ENCODE measurements at regions not wholly inside any gene's neighbourhood (a gene's known extent, or its start where the extent isn't known, plus 50 kb on each side); places are given as distances from the start of the nearest gene placed in this dataset.

- no peaks in the 10 kb centered on the region for H3K79me2 ChIP-seq (ENCODE audit: control insufficient read depth, low read length)
- H3K4me3 ChIP-seq (ENCODE audit: low read length), result no peak overlapping the region
- no peak for TF ChIP-seq CTCF (IDR thresholded peaks at IDR 0.05; ENCODE audit: low read depth, low read length, poor library complexity, severe bottlenecking)
- no peak for TF ChIP-seq EZH2phosphoT487 (IDR thresholded peaks at IDR 0.05; ENCODE audit: borderline replicate concordance, low read length)
- H3K4me2 ChIP-seq (ENCODE audit: low read length), result no peak overlapping the region
- peaks cover 3% of the 10 kb centered on the region; the same call in 1 of the 2 replicates for H3K9me3 ChIP-seq (ENCODE audit: control insufficient read depth, insufficient read depth, low read length)
- no peak overlapping the region for H3K27ac ChIP-seq (ENCODE audit: low read depth, low read length)
- H3K36me3 ChIP-seq (ENCODE audit: control insufficient read depth, low read length), result no peaks in the 10 kb centered on the region
- no peaks in the 10 kb centered on the region for H3K9me2 ChIP-seq (replicated peaks; ENCODE audit: control insufficient read depth, low read length)
- H3K4me1 ChIP-seq (ENCODE audit: control insufficient read depth, low read length), result no peaks in the 10 kb centered on the region
- H3K27me3 ChIP-seq (ENCODE audit: control insufficient read depth, low read length), result no peaks in the 10 kb centered on the region
- H4K20me1 ChIP-seq (ENCODE audit: control insufficient read depth, insufficient read depth, low read depth, low read length), result no peaks in the 10 kb centered on the region
- no peaks in the 10 kb centered on the region for H3F3A ChIP-seq (ENCODE audit: control insufficient read depth, insufficient read depth)
Measured at GRCh38 chr5:28862137-28862859, 1823.9 kb upstream of the CDH9 start.

DNA sequence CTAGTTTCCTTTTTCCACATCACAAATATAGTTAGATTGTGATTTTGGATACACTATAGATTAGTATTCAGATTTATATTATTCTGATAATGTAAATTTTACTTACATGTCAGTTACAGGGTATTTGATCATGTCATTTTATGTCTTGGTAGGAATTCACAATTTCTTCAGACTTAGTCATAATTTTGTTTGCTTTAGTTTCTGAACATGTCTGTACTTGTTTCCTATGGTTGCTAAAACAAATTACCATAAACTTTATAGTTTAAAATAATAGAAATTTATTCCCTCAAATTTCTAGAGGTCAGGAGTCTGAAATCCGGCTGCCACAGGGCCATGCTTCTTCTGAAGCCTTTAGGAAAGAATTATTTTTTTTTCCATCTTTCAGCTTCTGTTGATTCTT is 1817.2 kb upstream of the CDH9 start:
- no peaks in the 10 kb centered on the region for H3K79me2 ChIP-seq (ENCODE audit: control insufficient read depth, low read length)
- H3K27ac ChIP-seq (ENCODE audit: low read depth, low read length), result no peak overlapping the region
- H3F3A ChIP-seq (ENCODE audit: control insufficient read depth, insufficient read depth), result no peaks in the 10 kb centered on the region
- H3K9me3 ChIP-seq (ENCODE audit: control insufficient read depth, insufficient read depth, low read length), result no peaks in the 10 kb centered on the region
- no peak overlapping the region for H3K4me2 ChIP-seq (ENCODE audit: low read length)
- H3K27me3 ChIP-seq (ENCODE audit: control insufficient read depth, low read length), result no peaks in the 10 kb centered on the region
- no peak overlapping the region for H3K4me3 ChIP-seq (ENCODE audit: low read length)
- no peaks in the 10 kb centered on the region for H3K36me3 ChIP-seq (ENCODE audit: control insufficient read depth, low read length)
- TF ChIP-seq CTCF (IDR thresholded peaks at IDR 0.05; ENCODE audit: low read depth, low read length, poor library complexity, severe bottlenecking), result no peak
- no peak for TF ChIP-seq EZH2phosphoT487 (IDR thresholded peaks at IDR 0.05; ENCODE audit: borderline replicate concordance, low read length)
- no peaks in the 10 kb centered on the region for H3K9me2 ChIP-seq (replicated peaks; ENCODE audit: control insufficient read depth, low read length)
- no peaks in the 10 kb centered on the region for H4K20me1 ChIP-seq (ENCODE audit: control insufficient read depth, insufficient read depth, low read depth, low read length)
- H3K4me1 ChIP-seq (ENCODE audit: control insufficient read depth, low read length), result no peaks in the 10 kb centered on the region

DNA sequence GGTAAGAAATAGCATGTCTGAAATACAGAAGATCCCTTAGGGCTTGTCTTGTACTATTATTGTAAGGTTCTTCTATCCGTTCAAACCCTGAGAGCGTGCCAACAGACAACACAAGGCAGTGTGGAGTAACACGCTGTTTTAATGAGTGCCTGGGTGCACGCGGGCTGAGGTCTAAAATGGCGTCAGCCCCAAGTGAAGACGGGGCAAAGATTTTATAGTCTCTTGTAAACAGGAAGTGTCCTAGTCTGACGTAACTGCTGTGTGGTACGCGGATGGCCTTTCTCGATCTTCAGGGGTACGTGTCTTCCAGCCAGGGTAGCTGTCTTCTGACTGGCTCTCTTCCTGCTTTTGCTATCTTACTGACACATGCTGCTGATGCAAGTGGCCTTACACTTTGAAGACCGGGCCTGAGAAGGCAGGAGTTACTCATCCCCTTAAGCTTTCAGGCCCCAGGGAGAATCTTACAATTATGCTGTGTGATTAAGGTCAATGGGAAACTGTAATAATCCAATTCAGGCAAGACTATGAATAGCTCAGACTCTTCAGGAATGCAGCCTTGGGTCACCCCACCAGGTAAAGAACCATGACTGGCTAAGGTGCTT is 1812.0 kb upstream of the CDH9 start:
- H4K20me1 ChIP-seq (ENCODE audit: control insufficient read depth, insufficient read depth, low read depth, low read length), result no peaks in the 10 kb centered on the region
- H3K36me3 ChIP-seq (ENCODE audit: control insufficient read depth, low read length), result no peaks in the 10 kb centered on the region
- TF ChIP-seq EZH2phosphoT487 (IDR thresholded peaks at IDR 0.05; ENCODE audit: borderline replicate concordance, low read length) (no peak), CTCF (IDR thresholded peaks at IDR 0.05; ENCODE audit: low read depth, low read length, poor library complexity, severe bottlenecking) (no peak)
- no peaks in the 10 kb centered on the region for H3K79me2 ChIP-seq (ENCODE audit: control insufficient read depth, low read length)
- H3K9me2 ChIP-seq (replicated peaks; ENCODE audit: control insufficient read depth, low read length), result no peaks in the 10 kb centered on the region
- no peaks in the 10 kb centered on the region for H3K4me1 ChIP-seq (ENCODE audit: control insufficient read depth, low read length)
- no peaks in the 10 kb centered on the region for H3K9me3 ChIP-seq (ENCODE audit: control insufficient read depth, insufficient read depth, low read length)
- no peaks in the 10 kb centered on the region for H3K27me3 ChIP-seq (ENCODE audit: control insufficient read depth, low read length)
- no peak overlapping the region for H3K4me3 ChIP-seq (ENCODE audit: low read length)
- H3K27ac ChIP-seq (ENCODE audit: low read depth, low read length), result no peak overlapping the region
- no peaks in the 10 kb centered on the region for H3F3A ChIP-seq (ENCODE audit: control insufficient read depth, insufficient read depth)
- no peak overlapping the region for H3K4me2 ChIP-seq (ENCODE audit: low read length)
